ENCODE measurements at regions not wholly inside any gene's neighbourhood (a gene's known extent, or its start where the extent isn't known, plus 50 kb on each side); places are given as distances from the start of the nearest gene placed in this dataset.

GRCh38 chr10:118504467-118505205 lies 90.8 kb downstream of the PRLHR start:
- TF ChIP-seq POLR2A (IDR thresholded peaks at IDR 0.05): no peak
- TF ChIP-seq CTCF (IDR thresholded peaks at IDR 0.05): no peak
- TF ChIP-seq POLR2AphosphoS5 (IDR thresholded peaks at IDR 0.05): no peak
- TF ChIP-seq EP300 (IDR thresholded peaks at IDR 0.05): no peak

Measured in suprapubic skin (tissue), 4 donors.